Brain pericyte (primary cell): ENCODE measurements at regions not wholly inside any gene's neighbourhood (a gene's known extent, or its start where the extent isn't known, plus 50 kb on each side); places are given as distances from the start of the nearest gene placed in this dataset.

Source experiments
- DNase-seq: peaks from one replicate; pipeline ENCODE4 v3.0.0-alpha.2; 2012; ENCODE audit warnings: low read depth, low spot score

DNA sequence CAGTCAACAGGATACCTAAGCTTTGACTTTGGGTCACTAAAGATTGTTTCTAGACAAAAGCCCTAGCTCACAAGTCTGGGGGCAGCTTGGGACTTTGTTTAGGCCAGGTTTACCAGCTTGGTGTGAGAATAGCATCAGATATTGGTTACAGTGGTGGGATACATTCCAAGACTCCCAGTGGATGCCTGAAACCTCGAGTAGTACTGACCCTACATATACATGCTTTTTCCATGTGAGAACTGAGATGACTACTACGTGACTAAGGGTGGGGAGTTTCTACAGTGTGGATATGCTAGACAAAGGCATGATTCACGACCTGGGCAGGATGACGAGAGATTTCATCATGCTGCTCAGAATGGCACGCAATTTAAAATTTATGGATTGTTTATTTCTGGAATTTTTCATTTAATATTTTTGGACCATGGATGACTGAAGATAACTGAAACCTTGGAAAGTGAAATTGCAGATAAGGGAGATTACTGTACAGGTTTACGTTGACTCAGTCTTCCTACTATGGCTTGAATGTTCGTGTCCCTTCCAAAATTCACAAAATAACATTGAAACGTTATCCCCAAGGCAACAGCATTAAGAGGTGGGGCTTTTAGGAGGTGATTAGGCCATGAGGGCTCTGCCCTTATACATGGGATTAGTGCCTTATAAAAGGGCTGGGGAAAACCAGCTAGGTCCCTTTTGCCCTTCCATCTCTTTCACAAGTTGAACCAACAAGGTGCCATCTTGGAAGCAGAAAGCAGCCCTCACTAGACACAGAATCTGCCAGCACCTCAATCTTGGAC, 50.2 kb upstream of the CTAGE1 start:
- no peak for DNase-seq

DNA sequence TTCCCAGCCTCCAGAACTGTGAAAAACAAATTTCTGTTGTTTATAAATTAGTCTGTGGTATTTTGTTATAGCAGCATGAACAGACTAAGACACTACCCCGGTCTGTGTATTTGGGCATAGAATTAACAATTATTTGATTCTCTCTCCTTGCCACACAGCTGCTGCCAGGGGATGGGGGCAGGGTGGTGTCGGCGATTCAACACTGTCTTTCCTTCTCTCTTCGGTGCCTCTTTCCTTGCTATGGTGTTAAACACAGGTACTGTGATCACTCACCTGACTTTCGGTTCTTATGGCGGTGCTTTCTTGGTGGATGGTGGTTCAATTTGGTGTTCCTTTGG, 50.8 kb upstream of the CTAGE1 start:
- DNase-seq: no peak

DNA sequence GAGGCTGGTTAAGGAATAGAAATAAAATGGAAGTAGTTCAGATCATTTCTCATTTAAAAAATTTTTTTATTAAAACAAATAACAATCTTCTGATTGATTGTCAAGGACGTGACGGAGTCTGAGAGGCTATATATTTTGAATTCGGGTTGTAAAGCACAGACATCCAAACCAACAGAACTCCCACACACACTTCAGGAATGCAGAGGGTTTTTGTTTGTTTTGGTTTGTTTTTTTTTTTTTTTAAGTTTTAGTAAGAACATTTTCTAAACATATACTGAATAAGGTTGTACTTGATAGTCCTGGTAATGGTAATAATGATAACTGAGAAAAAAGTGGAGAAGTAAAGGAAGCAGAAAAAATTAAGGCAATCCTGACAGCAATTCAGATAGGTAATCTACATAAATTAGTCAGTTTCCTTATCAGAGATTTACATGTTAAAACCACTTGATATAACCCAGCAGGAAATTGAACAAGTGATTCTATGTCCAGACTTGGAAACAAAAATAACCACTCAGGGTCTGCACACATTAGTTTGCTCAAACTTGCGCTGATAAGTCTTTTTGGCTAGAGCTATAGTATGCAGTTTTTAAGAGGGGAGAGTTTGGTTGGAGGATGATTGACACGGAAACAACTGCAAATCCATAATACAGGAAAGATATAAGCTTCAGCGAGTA, 51.5 kb upstream of the CTAGE1 start:
- no peak for DNase-seq

DNA sequence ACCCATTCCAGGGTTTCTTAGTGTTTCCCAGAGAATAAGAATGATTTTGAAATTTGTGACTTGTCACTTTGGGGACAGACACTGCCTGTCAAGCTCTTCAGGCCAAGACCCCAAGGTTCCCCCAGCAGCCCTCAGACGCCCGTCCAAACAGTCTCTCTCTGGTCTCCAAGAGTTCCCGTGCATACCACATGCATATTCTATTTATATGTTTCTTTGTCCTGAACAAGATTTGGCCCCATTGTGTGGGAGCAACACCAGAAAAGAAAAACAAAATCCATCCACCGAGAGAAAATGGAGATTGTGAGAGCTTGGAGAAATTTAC, 52.2 kb upstream of the CTAGE1 start:
- no peak for DNase-seq

DNA sequence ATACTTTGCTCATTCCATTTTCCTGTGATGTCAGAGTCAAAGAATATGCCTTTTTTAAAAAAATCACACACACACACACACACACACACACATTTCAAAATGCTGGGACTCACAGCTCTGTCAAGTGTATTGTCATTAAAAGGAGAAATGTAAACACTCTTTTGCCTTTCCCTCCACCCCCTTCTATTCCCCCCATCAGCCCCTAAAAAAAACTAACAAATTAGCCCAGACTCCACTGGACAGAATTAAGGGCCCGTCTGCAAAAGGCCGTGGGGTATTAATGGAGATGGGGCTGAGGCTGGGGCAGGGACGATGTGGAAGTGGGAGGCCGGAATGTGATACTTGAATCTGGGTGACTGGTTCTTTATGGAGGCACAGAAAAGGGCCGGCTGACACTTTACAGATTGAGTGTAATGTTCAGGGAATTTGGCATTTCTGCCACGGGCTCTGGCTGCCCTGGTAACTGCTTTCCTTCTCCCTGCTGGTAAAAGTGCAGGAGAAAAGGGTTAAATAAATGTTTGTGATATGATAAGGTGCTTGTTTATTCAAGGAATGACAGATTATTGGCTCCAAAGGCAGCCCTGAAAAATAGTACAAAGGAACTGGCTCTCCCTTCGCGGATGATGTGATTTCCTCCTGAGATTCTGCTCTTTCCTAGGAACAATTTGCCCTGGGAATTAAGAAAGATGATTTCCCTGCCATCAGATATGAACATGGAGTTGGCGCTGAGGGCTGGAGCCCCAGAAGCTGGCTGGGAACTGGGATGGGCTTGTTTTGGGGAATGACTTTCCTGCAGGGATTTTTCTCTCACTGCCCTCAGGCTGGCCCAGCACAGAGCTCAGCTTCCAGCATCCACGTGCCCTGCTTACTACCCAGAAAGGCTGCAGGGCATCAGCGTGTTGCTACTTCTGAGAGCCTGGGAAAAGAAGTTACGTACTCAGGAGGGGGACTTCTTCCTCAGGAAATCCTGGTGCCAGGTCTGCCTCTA, 52.8 kb upstream of the CTAGE1 start:
- no peak for DNase-seq

DNA sequence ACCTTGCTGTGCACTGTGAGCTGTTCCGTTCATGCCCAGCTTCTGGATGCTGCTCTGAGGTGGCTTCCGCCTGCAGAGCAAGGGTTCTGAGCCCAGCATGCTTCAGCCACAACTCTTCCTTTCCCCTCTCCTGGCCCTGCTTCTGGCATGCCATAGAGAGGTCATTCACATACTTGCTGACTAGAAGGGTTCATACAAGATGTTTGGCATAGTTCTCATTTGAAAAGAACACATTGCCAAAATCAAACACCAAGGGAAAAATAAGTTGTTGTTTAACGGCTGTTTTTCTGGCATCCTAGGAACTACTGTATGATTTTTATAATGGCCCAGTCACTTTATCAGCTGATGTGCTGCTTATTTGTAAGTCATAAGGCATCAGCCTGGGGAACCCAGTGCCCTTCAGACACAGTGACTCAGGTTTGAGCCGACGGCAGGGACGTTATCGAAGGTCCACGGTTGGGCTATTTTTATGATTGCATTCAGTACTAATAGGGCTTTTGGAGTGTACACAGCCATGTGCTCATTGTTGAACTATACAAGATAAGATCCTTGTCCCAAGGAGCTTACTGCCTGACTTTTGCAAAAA, 53.9 kb upstream of the CTAGE1 start:
- DNase-seq: no peak

DNA sequence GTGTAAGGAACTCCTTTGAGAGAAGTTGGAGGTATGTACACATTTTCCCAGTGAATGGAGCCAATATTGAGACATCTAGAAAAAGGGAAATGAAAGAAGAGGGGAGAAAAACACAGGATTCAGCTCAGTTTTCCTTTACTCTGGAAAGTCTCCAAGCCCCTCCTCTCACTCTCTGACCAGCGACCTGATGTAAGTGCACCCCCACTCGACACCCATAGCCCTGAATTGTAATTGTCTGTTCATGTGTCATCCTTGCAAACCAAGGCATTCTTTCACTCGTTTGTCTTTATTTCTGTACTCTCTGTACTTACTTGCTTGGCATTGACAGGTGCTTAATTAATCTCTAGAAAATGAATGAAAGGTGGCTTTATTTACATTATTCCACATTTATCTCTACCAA, 55.7 kb upstream of the CTAGE1 start:
- no peak for DNase-seq

DNA sequence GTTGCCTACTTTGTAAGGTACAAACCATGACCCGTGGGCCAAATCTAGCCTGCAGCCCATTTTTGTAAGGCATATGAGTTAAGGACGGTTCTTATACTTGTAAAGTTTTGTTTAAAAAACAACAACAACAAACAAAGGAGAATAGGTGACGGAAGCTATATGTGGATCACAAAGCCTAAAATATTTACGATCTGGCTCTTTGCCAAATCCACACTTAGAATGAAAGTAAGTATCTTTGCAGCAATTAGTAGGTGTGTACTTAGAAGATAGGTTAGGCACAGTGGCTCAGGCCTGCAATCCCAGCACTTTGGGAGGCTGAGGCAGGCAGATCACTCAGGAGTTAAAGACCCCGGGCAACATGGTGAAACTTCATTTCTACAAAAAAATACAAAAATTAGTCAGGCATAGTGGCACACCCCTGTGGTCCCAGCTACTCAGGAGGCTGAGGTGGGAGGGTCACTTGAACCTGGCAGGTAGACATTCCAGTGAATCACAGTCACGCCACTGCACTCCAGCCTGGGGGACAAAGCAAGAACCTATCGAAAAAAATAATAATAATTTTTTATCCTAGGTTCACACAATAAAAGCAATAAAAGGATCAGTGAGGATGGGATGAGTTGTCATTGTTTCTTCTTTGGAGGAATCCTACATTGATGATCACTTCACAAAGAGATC, 57.8 kb upstream of the CTAGE1 start:
- DNase-seq: no peak

DNA sequence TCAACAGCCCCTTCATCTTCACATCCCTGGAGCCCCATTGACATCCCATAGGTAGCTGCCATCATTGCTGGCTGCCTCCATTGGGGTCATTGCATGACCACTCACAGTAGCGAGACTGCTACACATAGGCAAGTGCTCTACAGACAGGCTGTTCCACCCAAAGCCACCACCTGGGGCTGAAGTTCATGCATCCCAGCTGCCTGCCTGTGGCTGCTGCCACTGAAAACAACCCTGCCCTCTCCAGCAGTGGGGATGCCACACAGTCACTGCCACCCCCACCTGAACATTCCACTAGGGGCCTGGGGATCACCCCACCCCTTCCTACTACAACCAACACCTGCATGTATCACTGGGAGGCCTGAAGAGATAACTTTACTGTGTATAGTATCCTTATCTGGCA, 59.5 kb upstream of the CTAGE1 start:
- no peak for DNase-seq

DNA sequence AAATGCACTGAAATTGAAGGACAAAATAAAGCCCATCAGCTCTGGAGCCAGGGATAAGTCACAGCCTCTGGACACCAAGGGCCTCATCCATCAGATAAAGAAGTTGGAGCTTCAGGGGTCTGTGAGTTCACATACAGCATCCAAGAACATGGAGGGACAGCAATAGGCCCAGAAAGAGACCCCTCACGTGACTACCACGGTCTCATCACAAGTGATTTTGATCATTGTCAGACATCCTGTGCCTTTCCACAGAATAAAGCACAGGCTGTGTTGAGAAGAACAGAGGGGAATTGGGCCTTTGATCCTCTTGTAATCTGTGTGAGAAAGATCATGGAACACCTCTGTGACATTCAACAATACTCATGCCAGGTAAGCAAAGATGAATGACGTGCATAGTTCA, 65.2 kb upstream of the CTAGE1 start:
- no peak for DNase-seq

DNA sequence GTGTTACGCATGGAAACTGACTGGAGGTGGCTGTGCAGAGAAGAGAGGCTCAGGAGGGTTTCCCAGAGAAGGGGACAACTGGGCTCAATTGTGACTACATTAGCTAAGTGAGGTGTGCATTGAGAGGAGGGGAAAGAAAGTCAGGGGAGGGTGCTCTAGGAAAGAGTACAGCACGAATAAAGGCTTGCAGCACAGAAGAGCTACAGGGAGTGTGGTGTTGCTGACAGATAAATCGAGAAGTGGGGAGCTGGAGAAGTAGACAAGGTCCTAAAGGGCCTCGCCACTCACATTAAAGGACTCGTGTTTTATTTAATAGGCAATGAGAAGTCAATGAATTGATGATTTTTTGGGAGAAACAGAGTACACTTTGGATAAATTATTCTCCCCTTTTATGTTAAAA, 65.7 kb upstream of the CTAGE1 start:
- no peak for DNase-seq

DNA sequence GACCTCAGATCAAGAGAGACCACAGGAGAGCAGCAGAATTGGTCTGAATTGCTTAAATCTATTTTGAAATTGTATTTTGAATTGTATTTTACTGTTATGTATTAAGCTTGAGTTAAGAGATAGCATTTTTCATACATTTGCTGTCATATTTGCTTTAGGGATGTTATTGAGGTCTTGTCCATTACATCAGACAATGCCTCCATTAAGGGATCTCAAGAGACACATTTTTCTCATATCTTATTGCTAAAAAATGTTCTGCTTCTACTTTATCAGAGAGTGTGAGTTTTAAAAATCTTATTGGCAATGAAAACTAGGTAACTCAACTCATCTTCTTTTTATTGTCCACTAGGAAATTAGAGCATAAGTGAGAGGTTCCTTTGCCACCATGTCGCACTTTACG, 66.8 kb upstream of the CTAGE1 start:
- DNase-seq: no peak

DNA sequence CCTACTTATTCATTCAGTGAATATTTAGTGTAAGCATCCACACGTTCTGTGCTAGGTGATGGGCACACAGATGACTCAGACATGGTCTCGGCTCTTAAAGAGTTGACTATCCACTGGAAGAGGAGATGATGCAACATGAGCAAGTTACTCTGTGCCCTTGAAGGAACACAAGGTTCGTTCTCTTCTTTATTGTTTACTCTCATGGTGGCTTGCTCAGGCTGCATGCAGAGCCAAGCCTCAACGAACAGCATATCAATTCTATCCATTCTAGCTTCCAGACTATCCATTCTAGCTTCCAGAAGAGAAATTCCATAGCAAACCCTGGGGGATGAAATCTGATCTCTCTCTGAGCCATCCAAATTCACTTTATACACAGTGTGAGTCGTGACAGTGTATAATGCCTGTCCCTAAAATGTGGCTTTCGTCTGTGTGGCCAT, 68.1 kb upstream of the CTAGE1 start:
- DNase-seq: no peak

DNA sequence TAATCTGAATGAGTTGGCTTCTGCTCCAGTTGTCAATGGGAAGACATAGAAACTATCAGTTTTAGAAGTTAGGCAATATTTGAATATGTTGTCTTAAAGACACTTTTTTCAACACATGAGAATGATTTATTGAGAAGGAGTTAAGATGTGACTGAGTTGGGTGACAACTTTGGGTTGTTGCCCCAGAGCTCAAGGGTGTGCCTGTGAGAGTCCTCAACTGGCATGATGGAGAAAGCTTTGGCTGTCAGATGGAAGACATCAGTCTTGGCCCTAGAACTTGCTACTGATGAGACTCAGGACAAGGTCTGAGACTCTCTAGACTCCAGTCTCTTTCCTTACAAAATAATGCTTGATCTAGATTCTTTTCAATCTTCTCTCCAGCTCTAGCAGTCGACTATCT, 69.0 kb upstream of the CTAGE1 start:
- no peak for DNase-seq

DNA sequence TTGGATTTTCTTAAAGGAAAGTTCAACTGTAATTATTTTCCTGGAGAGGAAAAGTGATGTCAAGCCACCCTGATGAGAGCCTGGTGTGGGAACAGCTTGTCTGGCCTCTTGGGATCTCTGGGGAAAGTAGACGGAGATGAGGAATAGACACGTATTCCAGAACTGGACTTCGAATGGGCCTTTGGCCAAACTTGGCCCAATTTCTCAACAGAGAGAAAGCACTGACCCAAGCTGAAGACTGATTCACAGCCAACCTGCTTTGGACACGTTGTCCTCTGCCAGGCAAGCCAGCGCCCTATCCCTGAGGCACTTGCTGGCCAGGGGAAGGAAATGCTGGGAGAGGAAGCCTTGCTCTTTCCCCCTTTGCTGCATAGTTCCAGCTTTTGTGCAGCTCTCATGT, 70.8 kb upstream of the CTAGE1 start:
- DNase-seq: no peak

DNA sequence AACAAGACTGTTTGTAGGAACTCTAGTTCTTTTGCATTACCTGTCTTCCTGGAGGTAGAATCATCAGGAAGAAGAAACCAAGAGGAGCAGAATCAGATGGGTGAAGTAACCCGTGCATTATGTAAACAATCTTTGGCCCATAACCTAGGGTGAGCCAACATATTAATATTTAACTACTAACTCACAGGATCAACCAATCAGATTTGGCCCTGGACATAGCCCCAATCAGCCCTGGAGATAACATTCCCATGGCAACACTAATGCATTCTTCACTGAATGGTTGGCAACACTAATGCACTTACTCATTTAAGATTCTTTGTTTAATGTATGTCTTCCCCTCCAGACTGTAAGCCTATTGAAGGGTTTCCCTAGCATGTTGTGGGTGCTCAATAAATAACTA, 72.0 kb upstream of the CTAGE1 start:
- DNase-seq: no peak

DNA sequence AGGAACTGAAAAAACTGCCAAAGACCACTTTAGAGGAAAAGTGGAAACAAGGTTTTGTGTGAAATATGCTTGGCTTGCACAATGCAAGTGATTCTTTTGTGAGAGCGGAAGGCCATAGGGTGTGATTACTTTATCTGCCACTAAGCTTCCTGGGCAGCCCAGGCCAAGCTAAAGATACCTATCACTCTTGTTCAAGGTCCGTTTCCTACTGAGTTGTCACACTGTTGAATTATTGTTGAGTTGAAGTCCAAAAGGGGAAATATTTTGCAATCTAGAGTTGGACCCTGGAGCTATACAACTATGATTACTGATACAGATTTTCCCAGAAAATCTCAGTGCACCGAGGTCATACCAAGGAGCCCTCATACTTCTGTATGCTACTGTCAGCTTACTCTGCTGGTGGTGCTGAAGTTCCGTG, 72.7 kb upstream of the CTAGE1 start:
- no peak for DNase-seq

DNA sequence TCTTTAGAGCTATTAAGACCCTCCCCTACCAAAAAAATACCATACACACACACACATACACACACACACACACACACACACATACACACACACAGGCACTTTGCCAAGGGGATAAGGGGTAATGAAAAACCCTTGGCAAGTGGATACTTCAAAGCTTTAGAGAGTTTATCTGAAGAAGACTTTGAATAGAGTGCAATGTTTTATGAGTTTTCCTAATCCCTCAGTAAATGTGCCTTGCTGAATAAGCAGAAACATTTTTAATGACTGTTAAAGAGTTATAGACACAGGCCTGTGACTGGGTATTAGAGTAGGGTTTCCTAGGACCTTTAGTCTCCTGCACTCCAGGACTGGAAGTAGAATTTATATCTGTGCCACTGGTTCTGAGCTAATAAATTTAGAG, 75.5 kb upstream of the CTAGE1 start:
- no peak for DNase-seq

DNA sequence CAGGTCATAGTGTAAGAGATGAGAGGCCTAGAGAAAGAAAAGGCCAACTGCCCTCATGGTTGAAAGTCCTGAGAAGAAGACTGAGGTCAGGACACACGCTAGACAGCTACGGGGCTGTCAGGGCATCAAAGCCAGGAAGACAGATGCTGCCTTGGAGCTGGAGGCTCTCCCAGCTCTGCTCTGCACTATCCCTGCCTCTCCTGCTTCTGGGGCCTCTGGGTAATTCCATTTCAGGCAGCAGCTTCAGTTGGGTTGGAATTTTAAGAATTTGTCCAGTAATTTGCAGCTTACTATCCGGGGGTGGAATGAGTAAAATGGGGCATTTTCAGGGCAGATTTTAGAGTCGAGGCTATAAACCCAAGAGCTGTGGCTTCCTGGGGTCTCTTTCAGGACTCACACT, 76.2 kb upstream of the CTAGE1 start:
- DNase-seq: no peak

DNA sequence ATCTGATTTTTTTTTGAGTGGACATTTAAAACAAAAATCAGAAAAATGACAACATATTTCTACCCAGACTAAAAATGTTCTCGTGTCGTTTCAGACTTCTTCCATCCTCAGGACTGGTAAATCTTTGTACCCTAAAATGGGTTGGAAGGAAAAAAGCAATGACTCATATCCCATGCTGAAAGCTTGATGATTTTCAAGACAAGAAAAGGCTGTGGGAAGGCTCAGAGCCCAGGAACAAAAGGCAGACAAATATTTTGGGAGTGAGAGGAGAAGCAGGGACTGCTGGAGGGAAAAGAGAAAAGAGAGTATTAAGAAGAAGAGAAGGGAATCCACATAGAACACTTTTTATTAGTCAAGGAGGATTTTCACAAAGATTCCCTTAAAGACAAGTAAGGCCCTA, 77.1 kb upstream of the CTAGE1 start:
- no peak for DNase-seq

DNA sequence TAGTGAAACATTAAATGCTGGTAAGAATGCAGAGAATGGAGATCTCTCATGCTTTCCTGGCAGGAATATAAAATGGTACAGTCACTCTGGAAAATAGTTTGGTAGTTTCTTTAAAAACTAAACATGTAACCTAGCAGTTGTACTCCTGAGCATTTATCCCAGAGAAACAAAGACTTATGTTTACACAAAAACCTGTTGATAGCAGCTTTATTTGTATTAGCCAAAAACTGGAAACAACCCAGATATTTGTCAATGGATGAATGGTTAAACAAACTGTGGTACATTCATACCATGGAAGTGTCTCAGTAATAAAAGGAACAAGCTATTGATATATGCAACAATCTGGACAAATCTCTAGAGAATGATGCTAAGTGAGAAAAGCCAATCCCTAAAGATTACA, 81.7 kb upstream of the CTAGE1 start:
- DNase-seq: no peak

DNA sequence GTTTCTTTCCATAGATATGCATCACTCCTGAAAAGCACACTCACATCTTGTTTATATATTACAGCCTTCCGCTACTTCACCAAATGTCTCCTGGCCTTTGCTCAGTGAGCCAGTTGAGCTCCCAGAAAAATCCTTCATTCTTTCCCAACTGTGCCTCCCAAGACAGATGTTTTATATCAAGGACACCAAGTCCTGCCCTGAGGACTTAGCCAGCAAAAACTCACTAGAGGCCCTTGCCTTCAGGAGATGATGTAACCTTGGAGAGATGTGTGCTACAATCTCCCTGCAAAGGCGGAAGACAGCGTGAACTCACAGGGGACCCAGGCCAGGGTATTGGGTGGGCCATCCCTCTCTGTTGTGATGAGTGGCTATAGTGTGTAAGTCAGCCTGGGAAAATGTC, 86.1 kb upstream of the CTAGE1 start:
- DNase-seq: no peak
